ENCODE measurements at regions not wholly inside any gene's neighbourhood (a gene's known extent, or its start where the extent isn't known, plus 50 kb on each side); places are given as distances from the start of the nearest gene placed in this dataset.

- H3K27ac ChIP-seq (ENCODE audit: low read depth, low read length), result no peak overlapping the region
- H3K79me2 ChIP-seq (ENCODE audit: control insufficient read depth, insufficient read depth, low read length, unreplicated experiment), result no peaks in the 10 kb centered on the region
- H3K27me3 ChIP-seq (ENCODE audit: insufficient read depth, low read length), result no peaks in the 10 kb centered on the region
Observed at GRCh38 chr22:45061332-45061731, 51.5 kb upstream of the PHF21B start.

GRCh38 chr22:45064313-45065278 is 54.8 kb upstream of the PHF21B start:
- no peak overlapping the region for H2AFZ ChIP-seq (ENCODE audit: low read length, unreplicated experiment)
- H3K27me3 ChIP-seq (ENCODE audit: insufficient read depth, low read length), result no peaks in the 10 kb centered on the region
- peak overlapping the region; percentile 72 for H3K27ac ChIP-seq (ENCODE audit: low read depth, low read length)
- H3K79me2 ChIP-seq (ENCODE audit: control insufficient read depth, insufficient read depth, low read length, unreplicated experiment), result no peaks in the 10 kb centered on the region
- peak overlapping the region; percentile 56; the same call in 1 of the 2 replicates for H3K4me3 ChIP-seq (ENCODE audit: low read depth, low read length)
- H3K4me1 ChIP-seq (ENCODE audit: control insufficient read depth, insufficient read depth, low read length, unreplicated experiment), result peaks cover 13% of the 10 kb centered on the region
- no peaks in the 10 kb centered on the region for H3K36me3 ChIP-seq (ENCODE audit: insufficient read depth, low read length)

More at GRCh38 chr22:45061332-45061731, 51.5 kb upstream of the PHF21B start:
- Histone ChIP-seq H3K4me3 (ENCODE audit: low read depth, low read length) (no peak overlapping the region), H3K36me3 (ENCODE audit: insufficient read depth, low read length) (no peaks in the 10 kb centered on the region), H2AFZ (ENCODE audit: low read length, unreplicated experiment) (no peak overlapping the region), H3K4me1 (ENCODE audit: control insufficient read depth, insufficient read depth, low read length, unreplicated experiment) (peaks cover 13% of the 10 kb centered on the region)

GRCh38 chr22:45065726-45066125 is 55.9 kb upstream of the PHF21B start:
- H3K4me3 ChIP-seq (ENCODE audit: low read depth, low read length), result no peak overlapping the region
- peaks cover 13% of the 10 kb centered on the region for H3K4me1 ChIP-seq (ENCODE audit: control insufficient read depth, insufficient read depth, low read length, unreplicated experiment)
- no peaks in the 10 kb centered on the region for H3K79me2 ChIP-seq (ENCODE audit: control insufficient read depth, insufficient read depth, low read length, unreplicated experiment)
- H2AFZ ChIP-seq (ENCODE audit: low read length, unreplicated experiment), result no peak overlapping the region
- no peak overlapping the region for H3K27ac ChIP-seq (ENCODE audit: low read depth, low read length)
- no peaks in the 10 kb centered on the region for H3K27me3 ChIP-seq (ENCODE audit: insufficient read depth, low read length)
- no peaks in the 10 kb centered on the region for H3K36me3 ChIP-seq (ENCODE audit: insufficient read depth, low read length)

- no peaks in the 10 kb centered on the region for H3K79me2 ChIP-seq (ENCODE audit: control insufficient read depth, insufficient read depth, low read length, unreplicated experiment)
- no peak overlapping the region for H2AFZ ChIP-seq (ENCODE audit: low read length, unreplicated experiment)
- H3K36me3 ChIP-seq (ENCODE audit: insufficient read depth, low read length), result no peaks in the 10 kb centered on the region
- no peak overlapping the region for H3K27ac ChIP-seq (ENCODE audit: low read depth, low read length)
- no peak overlapping the region for H3K4me3 ChIP-seq (ENCODE audit: low read depth, low read length)
- peaks cover 5% of the 10 kb centered on the region; the same call in 1 of the 2 replicates for H3K27me3 ChIP-seq (ENCODE audit: insufficient read depth, low read length)
- peaks cover 20% of the 10 kb centered on the region for H3K4me1 ChIP-seq (ENCODE audit: control insufficient read depth, insufficient read depth, low read length, unreplicated experiment)
Observed at GRCh38 chr22:45067731-45068130, 57.9 kb upstream of the PHF21B start.

- Histone ChIP-seq H3K4me1 (ENCODE audit: control insufficient read depth, insufficient read depth, low read length, unreplicated experiment) (peaks cover 11% of the 10 kb centered on the region), H3K79me2 (ENCODE audit: control insufficient read depth, insufficient read depth, low read length, unreplicated experiment) (no peaks in the 10 kb centered on the region), H3K27ac (ENCODE audit: low read depth, low read length) (no peak overlapping the region), H2AFZ (ENCODE audit: low read length, unreplicated experiment) (no peak overlapping the region), H3K27me3 (ENCODE audit: insufficient read depth, low read length) (peaks cover 5% of the 10 kb centered on the region; the same call in 1 of the 2 replicates), H3K4me3 (ENCODE audit: low read depth, low read length) (no peak overlapping the region), H3K36me3 (ENCODE audit: insufficient read depth, low read length) (no peaks in the 10 kb centered on the region)
Observed at GRCh38 chr22:45069925-45070324, 60.1 kb upstream of the PHF21B start.

GRCh38 chr22:45071618-45072017 is 61.8 kb upstream of the PHF21B start:
- Histone ChIP-seq H2AFZ (ENCODE audit: low read length, unreplicated experiment) (no peak overlapping the region), H3K36me3 (ENCODE audit: insufficient read depth, low read length) (no peaks in the 10 kb centered on the region), H3K79me2 (ENCODE audit: control insufficient read depth, insufficient read depth, low read length, unreplicated experiment) (no peaks in the 10 kb centered on the region), H3K27ac (ENCODE audit: low read depth, low read length) (no peak overlapping the region), H3K4me1 (ENCODE audit: control insufficient read depth, insufficient read depth, low read length, unreplicated experiment) (peaks cover 9% of the 10 kb centered on the region), H3K27me3 (ENCODE audit: insufficient read depth, low read length) (peaks cover 15% of the 10 kb centered on the region; the same call in 1 of the 2 replicates), H3K4me3 (ENCODE audit: low read depth, low read length) (no peak overlapping the region)

GRCh38 chr22:45072322-45072903 is 62.6 kb upstream of the PHF21B start:
- no peak overlapping the region for H3K27ac ChIP-seq (ENCODE audit: low read depth, low read length)

GRCh38 chr22:45073064-45073463 is 63.3 kb upstream of the PHF21B start:
- peaks cover 29% of the 10 kb centered on the region for H3K27me3 ChIP-seq (ENCODE audit: insufficient read depth, low read length)
- H3K79me2 ChIP-seq (ENCODE audit: control insufficient read depth, insufficient read depth, low read length, unreplicated experiment), result no peaks in the 10 kb centered on the region
- H3K27ac ChIP-seq (ENCODE audit: low read depth, low read length), result no peak overlapping the region
- H2AFZ ChIP-seq (ENCODE audit: low read length, unreplicated experiment), result no peak overlapping the region
- H3K4me1 ChIP-seq (ENCODE audit: control insufficient read depth, insufficient read depth, low read length, unreplicated experiment), result peaks cover 9% of the 10 kb centered on the region
- H3K4me3 ChIP-seq (ENCODE audit: low read depth, low read length), result no peak overlapping the region
- H3K36me3 ChIP-seq (ENCODE audit: insufficient read depth, low read length), result no peaks in the 10 kb centered on the region

More at GRCh38 chr22:45072322-45072903, 62.6 kb upstream of the PHF21B start:
- H2AFZ ChIP-seq (ENCODE audit: low read length, unreplicated experiment), result no peak overlapping the region
- peaks cover 9% of the 10 kb centered on the region for H3K4me1 ChIP-seq (ENCODE audit: control insufficient read depth, insufficient read depth, low read length, unreplicated experiment)
- H3K27me3 ChIP-seq (ENCODE audit: insufficient read depth, low read length), result peaks cover 23% of the 10 kb centered on the region; the same call in 1 of the 2 replicates
- no peaks in the 10 kb centered on the region for H3K79me2 ChIP-seq (ENCODE audit: control insufficient read depth, insufficient read depth, low read length, unreplicated experiment)
- H3K4me3 ChIP-seq (ENCODE audit: low read depth, low read length), result 0 out of 2 replicates have a peak overlapping the region, but pooled peaks have one; percentile 36
- no peaks in the 10 kb centered on the region for H3K36me3 ChIP-seq (ENCODE audit: insufficient read depth, low read length)

GRCh38 chr22:45077286-45077685 is 67.5 kb upstream of the PHF21B start:
- H3K27ac ChIP-seq (ENCODE audit: low read depth, low read length), result no peak overlapping the region
- H2AFZ ChIP-seq (ENCODE audit: low read length, unreplicated experiment), result no peak overlapping the region
- no peaks in the 10 kb centered on the region for H3K79me2 ChIP-seq (ENCODE audit: control insufficient read depth, insufficient read depth, low read length, unreplicated experiment)
- no peaks in the 10 kb centered on the region for H3K36me3 ChIP-seq (ENCODE audit: insufficient read depth, low read length)
- H3K27me3 ChIP-seq (ENCODE audit: insufficient read depth, low read length), result peaks cover 31% of the 10 kb centered on the region
- H3K4me3 ChIP-seq (ENCODE audit: low read depth, low read length), result no peak overlapping the region
- peaks cover 6% of the 10 kb centered on the region for H3K4me1 ChIP-seq (ENCODE audit: control insufficient read depth, insufficient read depth, low read length, unreplicated experiment)

- H2AFZ ChIP-seq (ENCODE audit: low read length, unreplicated experiment), result no peak overlapping the region
- no peaks in the 10 kb centered on the region for H3K79me2 ChIP-seq (ENCODE audit: control insufficient read depth, insufficient read depth, low read length, unreplicated experiment)
- no peak overlapping the region for H3K4me3 ChIP-seq (ENCODE audit: low read depth, low read length)
- peaks cover under 1% of the 10 kb centered on the region for H3K4me1 ChIP-seq (ENCODE audit: control insufficient read depth, insufficient read depth, low read length, unreplicated experiment)
- H3K27me3 ChIP-seq (ENCODE audit: insufficient read depth, low read length), result peaks cover 31% of the 10 kb centered on the region
- H3K36me3 ChIP-seq (ENCODE audit: insufficient read depth, low read length), result no peaks in the 10 kb centered on the region
- H3K27ac ChIP-seq (ENCODE audit: low read depth, low read length), result no peak overlapping the region
Observed at GRCh38 chr22:45077826-45078334, 68.1 kb upstream of the PHF21B start.

Data from ACC112 (cell line).